GM19463 (cell line): ENCODE measurements at regions not wholly inside any gene's neighbourhood (a gene's known extent, or its start where the extent isn't known, plus 50 kb on each side); places are given as distances from the start of the nearest gene placed in this dataset.

Experiments used
- ATAC-seq: cut with Tn5 transposase; IDR thresholded peaks from one replicate; pipeline ENCODE4 v1.9.1; 2021; ENCODE audit warnings: mild to moderate bottlenecking, moderate library complexity; ENCODE audit not compliant: unreplicated experiment

DNA sequence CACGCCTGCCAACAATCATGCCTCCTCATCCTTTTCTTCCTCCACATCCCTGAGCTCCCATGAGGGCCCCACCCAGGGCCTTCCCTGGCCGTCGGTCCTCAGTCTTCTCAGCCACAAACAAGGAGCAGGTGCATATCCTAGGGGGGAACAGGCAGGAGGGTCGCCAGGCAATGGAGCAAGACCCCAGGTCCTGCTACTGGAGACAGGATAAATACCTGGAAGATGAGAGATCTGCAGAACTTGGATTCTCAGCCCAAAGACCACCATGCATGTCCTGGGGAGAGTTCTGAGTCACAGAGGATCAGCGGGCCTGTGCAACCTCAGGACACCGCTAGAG, 344.7 kb upstream of the TSHZ3 start:
- ATAC-seq: no peak

GRCh38 chr19:31694761-31695160, 345.5 kb upstream of the TSHZ3 start:
- ATAC-seq: no peak

DNA sequence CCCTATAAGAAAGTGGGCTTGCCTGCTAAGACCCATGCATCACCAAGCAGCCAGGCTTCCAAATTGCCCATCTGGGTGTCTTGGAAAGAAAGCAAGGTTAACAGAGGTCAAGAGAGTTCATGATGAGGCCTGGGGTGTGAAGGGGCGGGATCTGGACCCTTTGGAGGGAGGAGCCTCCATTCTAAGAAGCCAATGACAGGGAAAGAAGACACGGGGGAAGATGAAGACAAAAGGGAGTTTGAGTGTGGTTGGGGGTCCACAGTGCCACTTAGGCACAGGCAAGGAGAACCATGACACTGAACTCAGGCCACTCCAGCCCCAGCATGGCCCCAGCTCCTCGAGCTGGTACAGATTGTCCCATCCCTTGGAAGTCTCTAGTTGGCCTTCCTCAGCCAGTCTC, 350.2 kb upstream of the TSHZ3 start:
- no peak for ATAC-seq

DNA sequence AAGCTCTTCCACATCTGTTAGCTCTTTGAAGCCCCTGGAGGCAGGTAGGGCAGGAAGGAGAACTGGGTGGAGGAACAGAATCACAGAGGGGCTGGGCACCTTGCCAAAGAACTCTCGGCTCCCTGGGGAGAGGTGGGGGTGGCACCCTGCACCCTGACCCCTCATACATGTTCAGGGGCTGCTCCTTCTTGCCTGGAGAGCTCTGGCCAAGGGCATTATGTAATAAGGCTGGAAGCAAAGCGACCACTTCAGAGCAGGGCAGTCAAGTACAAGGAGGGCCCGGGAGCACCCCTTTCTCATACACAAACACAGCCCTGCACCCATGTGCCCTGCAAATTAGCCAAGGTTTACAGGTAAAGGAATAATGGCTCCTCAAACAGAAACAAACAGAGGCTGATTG, 351.9 kb upstream of the TSHZ3 start:
- ATAC-seq: no peak

DNA sequence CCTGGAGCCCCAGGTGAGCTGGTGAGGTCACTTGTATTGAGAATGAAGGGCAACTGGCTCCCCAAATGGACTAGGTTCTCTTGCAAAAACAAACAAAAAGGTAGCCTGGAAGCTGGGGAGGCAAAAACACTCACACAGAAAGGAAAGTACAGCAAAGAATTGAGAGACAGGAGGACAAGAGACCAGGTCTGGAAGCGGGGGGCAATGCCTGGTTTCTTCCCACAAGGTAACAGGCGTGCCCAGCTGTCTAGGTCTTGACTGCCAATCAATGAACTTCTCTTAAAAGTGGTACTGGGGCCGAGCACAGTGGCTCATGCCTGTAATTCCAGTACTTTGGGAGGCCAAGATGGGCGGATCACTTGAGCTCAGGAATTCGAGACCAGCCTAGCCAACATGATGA, 356.4 kb upstream of the TSHZ3 start:
- ATAC-seq: no peak

DNA sequence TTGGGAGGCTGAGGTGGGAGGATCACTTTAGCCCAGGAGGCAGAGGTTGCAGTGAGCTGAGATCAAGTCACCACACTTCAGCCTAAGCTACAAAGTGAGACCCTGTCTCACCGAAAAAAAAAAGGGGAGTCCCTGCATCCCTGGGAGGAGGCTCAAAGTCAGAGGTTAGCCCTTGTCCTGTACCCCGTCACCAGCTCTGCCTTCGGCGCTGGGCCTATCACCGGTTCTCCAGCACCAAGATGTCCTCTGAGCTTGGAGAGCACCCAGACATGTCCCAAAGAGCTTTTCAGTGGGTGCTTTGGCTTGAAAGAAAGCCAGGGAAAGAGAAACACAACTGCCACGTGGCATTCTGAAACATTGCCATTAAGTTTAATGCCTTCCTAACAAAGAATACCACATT, 356.9 kb upstream of the TSHZ3 start:
- no peak for ATAC-seq

DNA sequence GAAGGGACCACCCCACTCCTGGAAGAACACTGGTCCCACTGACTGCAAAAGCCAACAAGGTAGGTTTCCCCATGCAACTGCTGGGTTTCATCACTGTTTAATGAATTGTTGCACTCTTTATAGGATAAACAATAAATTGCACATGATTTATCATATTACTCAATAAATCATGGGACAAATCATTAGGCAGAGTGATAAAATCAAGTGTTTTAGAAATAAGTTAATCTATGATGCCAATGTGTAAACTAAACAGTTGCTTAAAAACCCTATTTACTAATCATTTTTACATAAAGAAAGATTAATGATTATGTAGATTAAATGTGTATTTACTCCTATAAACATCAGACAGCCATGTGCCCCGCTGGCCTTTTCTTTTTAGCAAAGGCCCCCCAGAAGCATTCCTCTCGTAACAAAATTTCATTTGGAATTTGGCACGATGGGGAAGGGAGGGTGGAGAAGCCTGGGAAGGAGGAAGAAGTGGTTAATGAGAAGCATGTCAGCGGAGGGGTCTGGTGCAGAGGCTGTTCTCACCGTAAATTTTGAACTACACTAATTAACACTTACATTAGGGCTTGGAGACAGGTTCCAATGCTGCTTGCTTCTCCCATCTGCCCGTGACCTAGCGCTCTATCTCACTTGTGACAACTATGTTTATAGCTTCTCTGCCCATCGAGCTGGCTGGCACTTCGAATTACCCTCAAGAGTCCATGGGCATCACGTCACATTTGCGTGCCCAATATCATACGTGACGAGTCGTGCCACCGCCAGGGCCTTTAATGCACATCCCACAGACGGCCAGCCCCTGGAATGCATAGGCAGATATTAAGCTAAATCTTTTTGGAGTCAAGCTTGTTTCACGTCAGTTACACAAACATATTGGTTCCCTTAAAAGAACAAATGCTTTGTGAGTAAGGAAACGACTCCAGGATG, 357.7 kb upstream of the TSHZ3 start:
- no peak for ATAC-seq

- no peak for ATAC-seq
Observed at GRCh38 chr19:31708520-31708919, 359.3 kb upstream of the TSHZ3 start.

- no peak for ATAC-seq
Observed at GRCh38 chr19:31709476-31709875, 360.2 kb upstream of the TSHZ3 start.

DNA sequence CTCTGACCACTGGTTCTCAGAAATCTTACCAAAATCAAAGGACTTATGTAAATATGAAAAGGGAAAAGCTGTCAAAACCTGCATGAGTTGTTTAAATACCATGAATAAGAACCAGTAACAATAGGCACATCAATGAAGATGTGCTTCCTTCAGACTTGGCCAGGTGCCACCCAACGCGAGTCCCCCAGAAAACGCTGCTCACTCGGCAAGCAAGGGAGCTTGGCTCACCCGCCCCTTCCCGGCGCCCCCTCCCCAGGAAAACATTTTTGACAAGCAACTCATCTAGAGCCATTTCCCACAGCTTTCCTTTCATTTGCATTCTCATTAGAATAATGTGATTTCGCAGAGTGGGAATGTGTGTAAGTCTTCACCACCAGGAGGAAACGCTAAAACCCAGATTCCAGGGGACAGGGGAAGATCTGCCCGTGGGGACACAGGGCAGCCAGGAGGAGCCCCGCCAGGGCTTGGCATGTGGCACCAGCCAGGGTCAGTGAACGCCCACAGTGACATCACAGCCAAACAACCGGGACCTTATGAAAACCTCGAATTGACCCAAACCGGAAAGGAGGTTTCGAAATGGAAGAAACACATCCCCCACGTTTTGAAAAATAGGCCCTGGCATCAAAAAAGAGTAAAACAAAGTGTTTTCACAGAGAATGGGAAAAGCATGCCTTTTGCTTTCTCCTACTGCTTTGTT, 366.2 kb upstream of the TSHZ3 start:
- no peak for ATAC-seq

GRCh38 chr19:31716826-31717225, 367.6 kb upstream of the TSHZ3 start:
- ATAC-seq: no peak

DNA sequence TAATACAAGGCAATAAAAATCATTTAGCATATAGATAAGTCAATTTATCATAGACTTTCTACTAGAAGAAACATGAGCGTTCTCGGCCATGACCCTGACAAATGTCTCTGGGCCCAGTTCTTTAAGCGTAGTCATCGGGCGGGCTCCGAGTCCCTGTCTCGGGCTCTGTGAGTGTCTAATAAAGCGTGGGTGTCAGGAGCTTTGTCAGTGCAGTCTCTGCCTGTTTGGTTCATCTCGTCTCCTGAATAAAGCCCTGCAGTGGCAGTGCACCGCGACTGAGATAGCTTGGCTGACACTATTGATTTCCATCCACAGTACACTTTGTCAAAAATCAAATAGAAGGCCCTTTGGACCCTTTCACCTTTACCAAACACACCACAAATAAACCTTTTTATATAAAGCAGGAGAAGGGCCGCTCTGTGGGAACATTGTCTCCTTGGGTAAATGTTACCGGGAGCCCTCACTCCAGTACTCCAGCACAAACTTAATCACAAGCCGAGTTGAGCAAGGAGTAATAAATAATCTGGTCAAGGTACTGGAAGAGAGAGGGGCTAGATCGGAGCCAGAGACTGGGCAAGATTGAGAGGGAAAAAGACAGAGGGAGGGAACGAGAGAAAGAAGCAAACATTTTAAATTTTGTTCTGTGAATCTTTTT, 368.2 kb upstream of the TSHZ3 start:
- ATAC-seq: no peak

DNA sequence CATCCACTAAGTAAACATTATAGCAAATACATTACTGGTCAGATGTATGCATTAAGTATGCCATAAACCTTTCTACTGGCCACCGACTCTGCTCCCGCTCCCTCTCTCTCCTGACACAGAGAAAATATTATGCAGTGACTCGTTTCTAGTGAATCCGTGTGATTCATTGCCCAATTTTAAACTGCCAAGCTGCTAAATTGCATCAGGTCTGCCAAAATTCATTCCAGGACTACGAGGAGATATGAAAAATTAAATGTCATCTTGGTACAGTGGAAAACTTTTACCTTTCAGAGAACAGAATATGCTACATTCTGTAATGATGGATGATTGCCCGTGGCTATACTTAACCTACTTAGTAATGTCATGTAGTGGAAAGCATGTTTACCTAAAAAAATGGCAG, 368.8 kb upstream of the TSHZ3 start:
- no peak for ATAC-seq

- ATAC-seq: no peak
Observed at GRCh38 chr19:31718898-31719297, 369.7 kb upstream of the TSHZ3 start.

DNA sequence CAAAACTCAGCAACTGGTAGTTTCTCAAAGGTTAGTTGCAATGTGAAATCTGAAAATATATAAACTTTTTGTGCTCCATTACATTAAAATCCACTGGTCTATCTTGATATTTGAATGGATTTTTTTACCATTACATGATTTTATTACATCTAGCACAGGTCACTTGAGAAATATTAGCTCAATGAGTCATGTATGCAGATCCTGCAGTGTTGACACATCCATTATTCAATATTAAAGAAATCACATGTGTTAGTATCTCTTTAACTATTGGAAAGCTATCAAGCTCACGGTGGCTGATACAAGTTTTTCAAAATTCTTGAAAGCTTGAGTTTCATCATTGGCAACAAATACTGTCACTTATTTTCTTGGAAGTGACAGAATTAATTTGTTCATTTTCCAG, 373.9 kb upstream of the TSHZ3 start:
- no peak for ATAC-seq

DNA sequence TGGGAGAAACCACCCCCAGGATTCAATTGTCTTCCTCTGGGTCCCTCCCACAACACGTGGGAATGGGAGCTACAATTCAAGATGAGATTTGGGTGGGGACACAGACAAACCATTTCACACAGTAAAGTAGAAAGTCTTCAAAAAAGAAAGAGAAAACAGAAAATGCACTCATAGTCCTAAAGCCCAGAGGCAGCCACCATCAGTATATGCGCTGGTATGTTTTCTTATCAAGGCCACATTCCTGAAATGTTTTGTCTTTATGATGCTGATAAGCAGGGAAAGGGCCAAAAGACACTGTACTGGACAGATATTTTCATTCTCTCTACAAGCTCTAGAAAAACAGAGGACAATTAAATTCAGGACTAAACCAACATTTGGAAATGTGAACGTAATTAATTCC, 375.8 kb upstream of the TSHZ3 start:
- no peak for ATAC-seq

DNA sequence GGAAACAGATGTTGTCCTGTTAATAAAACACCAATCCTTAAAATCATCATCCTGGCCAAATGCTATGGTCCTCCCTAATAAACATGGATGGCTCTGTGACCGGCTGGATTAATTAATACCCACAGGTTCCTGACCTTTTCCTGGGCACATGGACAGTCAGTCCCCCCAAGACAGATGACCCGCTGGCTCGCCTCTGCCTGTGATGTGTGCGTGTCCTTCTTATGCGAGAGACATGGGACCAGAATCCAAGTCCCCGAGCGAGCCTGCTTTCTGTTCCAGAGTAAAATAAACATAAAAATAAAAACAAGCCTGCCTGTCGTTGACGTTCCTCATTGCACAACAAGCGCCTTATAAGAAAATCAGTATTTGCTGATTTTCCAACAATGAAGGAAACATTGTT, 378.3 kb upstream of the TSHZ3 start:
- no peak for ATAC-seq

DNA sequence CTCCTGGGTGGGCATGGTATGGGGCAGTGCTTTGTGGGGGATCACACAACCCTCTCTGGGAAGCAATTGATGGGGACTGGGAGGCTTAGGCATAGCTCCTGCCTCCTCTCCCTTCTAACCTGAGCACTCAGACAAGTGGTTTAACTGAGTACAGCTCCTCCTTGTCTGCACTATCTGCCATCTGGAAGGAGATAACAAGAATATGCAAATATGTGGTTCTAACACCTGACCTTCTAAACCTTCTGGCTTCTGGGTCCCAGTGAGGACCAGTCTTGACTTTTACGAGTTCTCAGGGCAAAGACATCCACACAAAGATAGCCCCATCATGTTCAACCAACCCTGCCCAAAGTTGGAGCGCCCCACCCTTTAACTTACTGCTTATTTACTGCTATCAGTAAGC, 381.0 kb upstream of the TSHZ3 start:
- ATAC-seq: no peak

- no peak for ATAC-seq
Observed at GRCh38 chr19:31733591-31733990, 384.4 kb upstream of the TSHZ3 start.

- ATAC-seq: no peak
Observed at GRCh38 chr19:31742249-31742648, 393.0 kb upstream of the TSHZ3 start.

- no peak for ATAC-seq
Observed at GRCh38 chr19:31745731-31746130, 396.5 kb upstream of the TSHZ3 start.

DNA sequence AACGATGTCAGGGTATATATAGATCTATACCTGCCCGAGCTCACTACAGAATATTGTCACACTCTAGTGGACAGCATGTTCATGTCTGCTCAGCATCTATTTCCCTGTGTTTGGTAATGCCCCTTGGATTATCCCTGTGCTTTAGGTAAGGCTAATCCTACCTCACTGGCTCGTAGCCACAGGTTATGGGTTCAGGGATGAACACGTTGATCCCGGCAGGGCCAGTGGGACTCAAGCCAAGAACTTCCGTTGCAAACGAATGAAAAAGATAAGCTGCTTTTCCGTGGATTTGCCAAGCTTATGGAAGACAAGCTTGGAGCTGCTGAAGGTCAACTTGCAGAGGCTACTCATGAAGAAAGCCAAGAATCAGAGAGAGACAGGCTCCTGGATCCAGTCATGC, 400.0 kb upstream of the TSHZ3 start:
- ATAC-seq: no peak
